Lower leg skin (tissue), 3 donors: ENCODE measurements at regions not wholly inside any gene's neighbourhood (a gene's known extent, or its start where the extent isn't known, plus 50 kb on each side); places are given as distances from the start of the nearest gene placed in this dataset.

Experiments
- CTCF ChIP-seq, 3 donors: fragments of 450-650 bp; IDR thresholded peaks; one replicate each; pipeline ENCODE4 v1.5.1; 2016; ENCODE audit warnings: antibody characterized with exemption in 3 of 3, mild to moderate bottlenecking in 3 of 3, moderate library complexity in 2 of 3
- POLR2A ChIP-seq, 2 donors: fragments of 450-650 bp; IDR thresholded peaks; one replicate each; pipeline ENCODE4 v1.6.1; 2016 to 2017; ENCODE audit warnings: antibody characterized with exemption in 2 of 2, mild to moderate bottlenecking in 1 of 2, moderate library complexity in 1 of 2

- no peak for TF ChIP-seq CTCF (IDR thresholded peaks at IDR 0.05)
- TF ChIP-seq POLR2A (IDR thresholded peaks at IDR 0.05): no peak
These were observed 503.4 kb downstream of the NFIB start for GRCh38 chr9:13810510-13810909.
